CD4-positive, alpha-beta T cell treated with Interleukin-6 for 4 hours (primary cell): ENCODE measurements at regions not wholly inside any gene's neighbourhood (a gene's known extent, or its start where the extent isn't known, plus 50 kb on each side); places are given as distances from the start of the nearest gene placed in this dataset.
A peak's percentile ranks its signal among the peaks of the same experiment; 100 is the strongest.

Experiments
- DNase-seq: peaks from one replicate; pipeline ENCODE4 v3.0.0-alpha.2; 2020; ENCODE audit warnings: mixed read lengths

DNA sequence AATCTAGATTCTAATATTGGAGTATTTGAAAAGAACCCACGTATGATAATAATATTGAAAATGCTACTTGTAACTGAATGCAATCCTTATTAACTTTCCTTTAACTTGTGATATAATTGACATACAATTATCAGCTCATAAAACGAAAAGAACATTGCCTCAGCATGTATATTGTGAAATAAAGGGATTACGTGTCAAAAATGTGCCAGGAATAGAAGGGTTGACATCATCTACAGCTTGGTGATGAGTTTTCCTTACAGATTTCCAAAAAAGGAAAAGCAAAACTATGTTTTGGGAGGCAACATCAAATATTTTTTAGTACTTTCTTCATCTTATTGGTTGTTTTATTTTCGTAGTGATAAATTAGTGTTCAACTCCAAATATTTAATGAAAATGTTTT, 266.0 kb upstream of the PTGER4 start:
- no peak for DNase-seq

DNA sequence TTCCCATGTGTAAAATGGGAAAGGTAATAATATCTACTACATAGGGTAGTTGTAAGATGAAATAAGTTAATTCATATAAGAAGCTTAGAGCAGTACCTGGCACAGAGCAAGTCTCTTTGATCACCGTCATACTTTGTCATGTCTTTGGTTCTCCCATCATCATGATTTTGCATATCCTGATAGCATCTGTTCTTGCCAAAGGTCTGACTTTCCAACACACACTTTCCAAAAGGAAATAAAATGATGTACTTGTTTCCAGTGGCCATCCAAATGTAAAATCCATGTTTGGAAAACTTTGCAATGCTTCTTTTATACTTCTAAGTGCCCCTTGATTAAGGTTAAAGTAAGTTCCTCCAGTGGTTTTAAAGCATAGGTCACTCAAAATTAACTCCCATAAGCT, 266.9 kb upstream of the PTGER4 start:
- no peak for DNase-seq

DNA sequence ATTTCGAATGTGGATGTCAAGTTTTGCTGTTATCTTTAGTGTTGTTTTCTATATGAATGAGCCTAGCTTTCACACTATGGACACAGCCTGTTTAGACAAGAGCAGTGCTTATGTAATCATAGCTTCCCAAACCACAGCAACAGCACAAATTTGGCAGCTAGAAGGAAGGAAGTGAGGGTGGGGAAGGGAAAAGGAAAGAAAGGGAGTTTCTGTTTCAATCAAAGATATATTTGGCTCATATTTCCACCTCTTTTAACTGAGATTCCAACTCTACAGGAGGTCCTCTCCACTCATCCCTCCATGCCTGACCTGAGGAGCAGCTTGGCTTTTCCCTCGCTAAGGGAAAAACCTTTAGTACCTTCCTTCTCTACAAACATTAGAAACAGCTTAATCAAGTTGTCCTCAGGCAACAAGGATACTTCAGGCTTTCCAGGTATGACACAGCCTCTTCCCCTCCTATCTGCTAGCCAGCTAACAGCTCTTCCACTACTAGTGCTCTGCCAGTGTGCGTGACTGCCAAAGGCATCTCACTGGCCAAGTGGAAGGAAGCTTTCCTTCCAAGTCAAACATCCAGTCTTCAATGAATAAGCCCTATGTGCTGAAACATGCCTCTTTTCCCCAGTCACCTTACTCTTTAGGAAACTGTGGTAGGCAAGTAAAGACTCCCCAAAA, 268.6 kb upstream of the PTGER4 start:
- no peak for DNase-seq

GRCh38 chr5:40410231-40410861, 269.4 kb upstream of the PTGER4 start:
- DNase-seq, result peak; percentile 76

DNA sequence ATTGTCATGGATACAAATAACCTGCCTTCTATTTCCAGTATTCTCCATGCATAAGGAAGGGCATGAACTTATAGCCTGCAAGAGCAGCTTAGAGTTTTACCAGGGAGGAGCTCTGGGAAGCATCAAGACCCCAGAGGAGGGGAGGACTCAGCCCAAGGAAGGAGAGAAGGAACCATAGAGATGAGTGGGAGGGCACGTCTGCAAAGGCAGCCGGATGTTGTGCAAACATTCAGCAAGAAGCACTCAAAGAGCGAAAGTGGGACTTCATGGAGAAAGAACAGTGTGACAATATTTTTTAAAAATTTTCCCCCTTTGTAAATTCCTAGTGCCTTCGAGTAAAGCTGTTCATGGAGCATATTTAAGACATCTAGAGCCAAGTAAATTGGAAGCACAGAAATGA, 270.1 kb upstream of the PTGER4 start:
- DNase-seq, result peak; percentile 61

DNA sequence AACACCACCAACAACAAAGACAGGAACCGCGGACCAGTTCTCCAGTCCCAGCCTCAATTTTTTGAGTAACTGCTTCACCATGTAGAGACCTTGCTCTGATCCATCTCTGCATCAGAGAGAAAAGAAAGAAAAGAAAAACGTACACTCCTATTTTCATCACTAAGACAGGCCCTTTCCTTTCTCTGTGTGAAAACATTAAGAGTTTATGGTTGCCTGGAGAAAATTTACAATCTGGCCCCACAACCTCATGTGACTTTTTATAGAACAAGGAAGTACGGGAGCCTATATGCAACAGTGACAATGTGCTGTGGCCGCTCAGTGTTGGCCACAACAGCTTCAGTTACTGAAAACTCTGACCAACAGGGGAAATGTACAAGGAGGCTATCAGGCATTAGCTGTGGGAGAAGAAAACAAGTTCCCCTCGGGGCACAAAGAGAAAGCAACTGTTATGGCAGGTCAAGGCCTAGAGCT, 272.9 kb upstream of the PTGER4 start:
- DNase-seq, result peak; percentile 41

DNA sequence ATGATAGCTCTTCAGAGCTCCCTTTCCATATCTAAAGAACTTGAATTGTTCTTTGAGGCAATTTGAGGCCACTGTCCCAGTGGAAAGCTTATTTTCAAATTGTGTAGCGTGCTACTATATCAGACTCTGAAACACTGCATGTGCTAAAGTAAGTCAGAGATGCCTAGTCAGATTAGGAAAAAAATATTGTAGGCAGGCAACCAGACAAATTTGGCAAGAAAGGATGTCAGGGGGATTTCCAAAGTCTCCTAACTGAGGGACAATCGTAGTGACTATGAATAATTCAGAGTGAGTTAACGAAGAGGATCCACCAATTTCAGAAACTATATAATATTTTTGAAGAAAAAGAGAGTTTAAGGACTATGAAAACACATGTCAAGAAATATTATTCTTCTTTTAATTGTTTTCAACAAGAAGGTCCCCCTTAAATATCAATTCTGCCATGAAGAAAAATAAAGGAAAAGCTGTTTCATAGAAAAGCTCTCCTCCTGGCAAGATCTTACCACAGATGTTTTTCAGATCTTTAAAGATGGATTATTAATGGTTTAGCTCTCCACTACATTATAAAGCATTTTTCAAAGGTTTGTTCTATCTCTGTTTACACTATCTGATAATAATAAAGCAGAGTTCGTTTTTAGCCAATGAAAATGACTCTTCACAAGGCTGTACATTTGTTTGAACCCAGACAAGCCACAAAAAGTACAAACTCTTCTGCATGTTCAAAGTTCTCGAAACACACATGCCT, 273.5 kb upstream of the PTGER4 start:
- no peak for DNase-seq

DNA sequence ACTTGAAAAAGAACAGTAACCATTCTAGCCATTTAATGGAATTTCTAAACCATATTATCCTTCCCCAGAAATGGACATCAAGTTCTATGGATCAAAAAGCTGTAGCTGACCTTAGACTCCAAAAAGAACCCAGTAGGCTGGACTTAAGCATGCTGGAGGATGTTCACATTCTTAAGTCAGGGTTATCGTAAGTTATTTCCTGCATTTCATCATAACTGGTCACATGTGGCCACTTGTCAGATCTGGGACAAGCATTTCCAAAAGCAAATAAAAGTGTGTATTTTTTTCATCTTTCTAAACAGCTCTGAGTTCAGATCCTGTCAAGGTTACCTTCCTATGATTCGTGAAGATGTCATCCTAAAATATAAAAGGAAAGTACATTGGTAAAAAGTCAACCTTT, 274.5 kb upstream of the PTGER4 start:
- no peak for DNase-seq

DNA sequence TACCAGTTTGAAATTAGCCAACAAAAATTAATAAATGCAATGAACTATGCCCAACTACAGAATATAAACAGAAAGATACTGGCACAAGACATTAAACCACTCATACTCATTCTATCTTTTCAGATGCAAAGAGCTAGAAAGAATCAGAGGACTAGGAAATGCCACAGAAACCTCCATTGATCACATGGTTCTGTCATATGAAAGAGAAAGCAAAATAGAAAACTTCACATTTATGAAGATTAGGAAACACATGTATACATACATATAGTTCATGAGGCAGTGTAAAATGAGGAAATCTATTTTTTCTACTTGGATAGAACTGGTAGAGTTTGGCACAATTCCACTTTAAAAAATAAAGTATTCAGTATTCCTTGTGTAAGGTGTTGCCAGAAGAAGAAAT, 275.1 kb upstream of the PTGER4 start:
- no peak for DNase-seq

DNA sequence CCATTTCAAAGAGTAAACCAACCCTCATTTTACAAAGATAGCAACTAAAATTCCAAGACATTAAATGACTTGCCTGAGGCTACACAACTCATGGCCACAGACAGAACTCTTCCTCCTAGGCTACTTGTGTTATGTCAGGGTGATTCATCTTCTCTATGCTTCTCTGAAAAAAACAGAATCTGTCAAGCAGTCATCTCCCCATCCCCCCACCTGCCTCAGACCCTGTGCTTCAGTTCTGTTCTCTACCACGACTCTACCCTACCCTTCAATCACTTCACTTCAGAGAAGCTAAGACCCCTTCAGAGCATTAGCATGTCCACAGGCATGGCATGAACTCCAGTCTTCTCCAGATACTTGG, 277.7 kb upstream of the PTGER4 start:
- peak; percentile 72 for DNase-seq

DNA sequence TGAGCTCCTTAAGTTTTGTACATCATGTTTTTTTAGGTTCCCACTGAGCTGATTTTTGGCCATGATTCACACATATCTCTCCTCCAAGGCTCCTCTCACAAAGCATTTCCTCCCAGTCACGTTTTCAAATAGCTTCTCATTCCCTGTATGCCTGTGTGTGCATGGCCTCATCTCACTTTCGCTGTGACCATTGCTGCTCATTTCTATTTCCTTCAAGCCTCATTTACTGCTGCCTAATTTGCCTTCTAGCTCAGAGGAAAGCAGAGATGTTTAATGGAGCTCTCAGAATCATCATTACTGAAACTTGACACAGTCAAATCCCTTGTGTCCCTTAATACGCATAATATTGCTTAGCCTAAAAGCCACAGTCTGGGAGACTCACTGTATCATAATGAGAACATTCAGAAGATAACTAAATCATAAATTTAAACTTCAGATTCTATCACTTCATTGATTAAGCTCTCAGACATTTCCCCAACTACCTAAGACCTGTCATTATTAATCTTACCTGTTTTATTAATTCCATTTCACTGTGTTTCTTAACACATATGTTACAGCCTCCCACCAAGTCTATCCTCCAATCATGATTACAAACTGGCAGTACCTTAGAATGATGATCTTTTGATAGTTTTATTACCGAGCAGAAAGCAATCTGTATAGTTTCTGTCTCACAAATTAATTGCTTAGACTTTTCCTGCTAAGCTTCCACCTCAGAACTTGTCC, 278.3 kb upstream of the PTGER4 start:
- no peak for DNase-seq

DNA sequence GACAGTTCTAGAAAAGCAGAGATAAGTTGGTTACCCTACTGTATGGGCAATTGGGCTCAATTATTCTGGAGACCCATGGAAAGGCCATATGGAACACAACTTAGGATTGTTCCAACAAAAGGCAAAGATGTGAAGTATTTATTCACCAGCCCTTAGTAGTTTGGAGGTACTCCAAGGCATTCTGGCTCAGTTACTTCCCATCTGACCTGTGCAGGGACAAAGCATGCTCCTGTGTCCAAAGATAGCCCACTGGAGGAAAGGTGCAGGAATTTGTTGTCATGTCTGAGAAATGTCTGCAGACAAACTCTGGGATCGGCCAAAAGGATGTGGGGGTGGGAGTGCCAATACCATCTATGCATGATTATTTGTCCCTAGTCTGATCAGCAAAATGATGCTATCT, 279.5 kb upstream of the PTGER4 start:
- no peak for DNase-seq

DNA sequence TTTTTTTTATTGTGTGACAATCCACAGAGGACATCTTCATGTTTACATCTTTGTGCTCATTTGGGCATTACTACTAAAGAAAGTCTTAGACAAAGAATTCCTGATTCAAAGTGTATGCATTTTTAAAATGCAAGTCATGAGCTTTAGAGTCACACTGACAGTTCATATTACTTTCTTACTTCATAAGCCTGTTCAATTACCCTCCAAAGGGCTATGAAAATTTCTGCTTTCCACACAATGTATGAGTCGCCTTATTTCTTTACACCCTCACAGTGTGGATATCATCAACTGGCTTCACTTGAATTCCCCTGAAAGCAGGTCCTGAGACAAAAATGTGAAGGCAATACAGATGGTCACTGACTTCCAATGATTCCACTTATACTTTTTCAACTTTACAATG, 280.4 kb upstream of the PTGER4 start:
- no peak for DNase-seq

DNA sequence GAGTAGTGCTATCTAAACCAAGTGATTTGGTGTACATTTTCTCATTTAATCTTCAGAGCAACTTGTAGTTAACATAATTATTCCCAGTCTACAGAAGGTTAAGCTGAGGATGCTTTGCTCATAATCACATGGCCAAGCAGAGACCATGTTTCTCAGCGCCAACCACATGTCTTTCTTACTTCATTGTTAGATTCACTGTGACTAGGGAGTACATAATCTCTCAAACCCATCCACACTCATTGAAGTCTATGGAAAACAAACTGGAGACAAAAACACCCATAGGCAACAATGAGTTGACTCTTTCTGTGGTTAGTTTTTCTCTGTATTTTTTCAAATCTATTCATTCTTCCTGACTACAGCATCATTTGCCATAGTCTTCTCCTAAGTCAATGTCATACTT, 281.7 kb upstream of the PTGER4 start:
- DNase-seq, result no peak

DNA sequence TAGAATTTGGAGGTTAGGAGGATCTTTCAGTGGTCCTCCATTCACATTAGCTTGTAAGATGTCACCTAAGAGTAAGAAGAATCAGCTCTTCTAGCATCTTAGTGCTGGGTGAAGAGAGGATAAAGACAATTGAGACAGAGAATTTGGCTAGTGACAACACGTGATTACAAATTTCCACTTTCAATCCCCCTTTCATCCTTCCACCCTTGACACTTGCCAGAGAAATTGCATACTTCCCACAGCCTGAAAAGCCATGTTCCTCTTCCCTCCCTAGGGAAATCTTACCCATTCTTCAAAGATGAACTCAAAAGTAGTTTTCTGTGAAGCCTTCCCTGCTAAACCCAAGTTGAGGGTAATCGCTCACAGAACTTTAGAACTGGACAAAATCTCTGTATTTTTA, 282.6 kb upstream of the PTGER4 start:
- no peak for DNase-seq

DNA sequence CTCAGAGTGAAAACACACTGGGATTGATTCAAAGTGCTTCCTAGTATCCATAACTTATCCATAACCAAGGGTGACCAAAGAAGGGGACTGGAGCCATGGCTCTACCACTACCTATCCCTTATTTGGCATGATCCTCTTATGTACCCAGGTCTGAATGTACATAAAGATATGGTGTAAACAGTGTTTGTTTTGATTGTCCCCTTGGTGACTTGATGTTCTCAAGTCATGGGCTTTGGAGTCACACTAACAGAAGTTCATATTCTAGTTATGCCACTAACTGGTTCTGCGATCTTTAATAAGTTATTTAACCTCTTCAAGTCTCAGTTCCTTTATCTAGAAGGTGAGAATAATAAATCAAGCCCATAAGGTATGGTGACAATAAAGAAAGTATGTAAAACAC, 283.4 kb upstream of the PTGER4 start:
- DNase-seq, result no peak

GRCh38 chr5:40395251-40395650, 284.5 kb upstream of the PTGER4 start:
- no peak for DNase-seq

DNA sequence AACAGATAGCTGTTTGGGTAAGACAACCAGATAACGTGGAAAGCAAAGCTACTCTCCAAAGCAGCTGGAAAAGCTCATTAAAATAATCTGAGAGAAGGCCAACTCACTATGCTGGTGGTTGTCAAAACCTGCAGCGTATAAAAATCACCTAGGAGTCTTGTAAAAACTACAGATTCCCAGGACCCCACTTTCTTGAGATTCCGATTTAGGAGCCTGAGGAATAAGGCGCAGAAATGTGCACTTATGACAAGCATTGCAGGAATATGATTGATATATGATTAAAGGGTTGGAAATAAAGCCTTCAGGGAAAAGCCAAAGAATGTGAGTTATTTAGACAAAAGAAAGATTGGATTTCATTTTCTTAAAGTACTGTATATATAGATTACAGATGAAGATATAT, 285.0 kb upstream of the PTGER4 start:
- DNase-seq, result no peak

DNA sequence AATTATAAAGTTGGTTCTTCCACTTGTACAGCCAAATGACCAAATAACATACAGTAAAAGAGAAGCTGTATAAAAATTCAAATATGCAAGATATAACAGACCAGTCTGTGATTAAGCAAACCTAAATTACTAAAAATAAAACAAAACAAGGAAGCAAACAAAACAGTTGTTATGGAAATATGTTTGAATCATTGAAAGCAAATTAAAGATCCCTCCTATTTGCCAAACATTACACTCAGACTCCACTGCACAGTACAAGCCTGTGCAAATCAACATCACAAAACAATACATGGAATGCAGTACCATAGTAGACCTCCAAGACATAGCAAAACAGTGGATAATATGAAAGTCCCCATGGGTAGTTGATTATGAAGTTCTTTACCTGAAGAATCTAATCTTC, 288.1 kb upstream of the PTGER4 start:
- no peak for DNase-seq

GRCh38 chr5:40390281-40391149, 289.2 kb upstream of the PTGER4 start:
- no peak for DNase-seq

- DNase-seq, result no peak
Measured at GRCh38 chr5:40389591-40389990, 290.1 kb upstream of the PTGER4 start.

GRCh38 chr5:40386289-40386688, 293.4 kb upstream of the PTGER4 start:
- no peak for DNase-seq

DNA sequence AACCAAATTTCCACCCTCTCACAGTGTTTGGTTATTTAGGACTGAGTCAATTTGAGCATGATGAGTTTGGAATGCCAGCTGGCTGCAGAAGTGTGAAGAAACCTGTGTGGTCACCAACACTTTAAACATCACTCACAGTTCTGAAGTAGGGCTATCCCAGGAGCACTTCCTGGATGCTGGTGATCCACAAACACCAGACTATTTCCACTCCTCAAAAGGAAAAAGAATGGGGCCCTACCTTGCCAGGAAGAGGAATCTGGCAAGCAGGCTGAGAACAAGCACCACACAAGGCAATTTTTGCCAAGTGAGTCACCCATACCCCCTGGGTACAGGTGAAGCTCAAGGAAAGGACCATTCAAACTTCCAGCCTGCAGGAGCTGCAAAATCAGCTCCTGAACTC, 294.2 kb upstream of the PTGER4 start:
- peak; percentile 21 for DNase-seq
